GM12878 (cell line): ENCODE measurements at regions not wholly inside any gene's neighbourhood (a gene's known extent, or its start where the extent isn't known, plus 50 kb on each side); places are given as distances from the start of the nearest gene placed in this dataset.

Experiments used
- ATAC-seq: fragments of 200-7000 bp; cut with Tn5 transposase; 3 replicates; pipeline ENCODE4 v1.9.1; 2020; ENCODE audit warnings: mild to moderate bottlenecking, moderate library complexity
- BruUV-seq: library from RNA; stranded (reverse); fragments of 400-500 nt; replicated peaks from 2 replicates; lab custom pipeline; 2021; lab: Mats Ljungman, UMichigan
- CTCF ChIA-PET: fragments of 300-600 bp; sonication (Branson Sonifier 250); formaldehyde crosslinking; extraction: SDS; loops from one replicate; lab custom pipeline; 2021; ENCODE audit warnings: inconsistent platforms; lab: Yijun Ruan, JAX
- POLR2A ChIA-PET: fragments of 350-600 bp; formaldehyde crosslinking; extraction: SDS; loops from one replicate; lab custom pipeline; 2021; ENCODE audit warnings: inconsistent platforms; lab: Charles Lee
- RAD21 ChIA-PET: fragments of 300-600 bp; sonication (Branson Sonifier 250); formaldehyde crosslinking; loops from one replicate; lab custom pipeline; 2023; ENCODE audit warnings: antibody characterized with exemption; ENCODE audit not compliant: unreplicated experiment; lab: Charles Lee
- SMC1A ChIA-PET: fragments of 300-600 bp; sonication (Branson Sonifier 250); formaldehyde crosslinking; loops from one replicate; lab custom pipeline; 2023; ENCODE audit not compliant: unreplicated experiment, uncharacterized antibody; lab: Charles Lee
- DNase-seq: peaks from one replicate; pipeline ENCODE4 v3.0.0-alpha.2; 2011; ENCODE audit warnings: low read depth, low spot score
- FAIRE-seq: peaks from 3 replicates; lab custom pipeline; 2011; peaks lifted over from hg19 to GRCh38; lab: Jason Lieb, UNC
- H2AFZ ChIP-seq: 2 replicates; pipeline ENCODE4 v1.6.0; 2011; ENCODE audit warnings: low read depth, low read length, control low read depth; ENCODE audit not compliant: control insufficient read depth
- H3K27ac ChIP-seq: 2 replicates; pipeline ENCODE4 v1.5.1; 2011; ENCODE audit warnings: control low read depth; ENCODE audit not compliant: control insufficient read depth, insufficient read depth
- H3K27me3 ChIP-seq, 2 experiments: replicated peaks in 1 of 2; 2 replicates each; pipeline versions ENCODE4 v1.6.0 to v1.6.1; 2011; ENCODE audit warnings: low read length in 1 of 2; ENCODE audit not compliant: control insufficient read depth in 2 of 2, insufficient read depth in 2 of 2
- H3K36me3 ChIP-seq, 2 experiments: 2 replicates each; pipeline ENCODE4 v1.5.1; 2011; ENCODE audit warnings: low read length in 1 of 2; ENCODE audit not compliant: control insufficient read depth in 2 of 2, insufficient read depth in 2 of 2
- H3K4me1 ChIP-seq: 2 replicates; pipeline ENCODE4 v1.6.1; 2011; ENCODE audit warnings: mild to moderate bottlenecking, low read length, moderate library complexity, mixed read lengths; ENCODE audit not compliant: control insufficient read depth, insufficient read depth
- H3K4me2 ChIP-seq: 2 replicates; pipeline ENCODE4 v1.6.0; 2011; ENCODE audit warnings: control low read depth; ENCODE audit not compliant: control insufficient read depth, insufficient read depth
- H3K4me3 ChIP-seq: fragments of 200-600 bp; sonication (generic); 2 replicates; pipeline ENCODE4 v1.5.1; 2016
- H3K79me2 ChIP-seq: 2 replicates; pipeline ENCODE4 v1.6.0; 2011; ENCODE audit warnings: low read length; ENCODE audit not compliant: control insufficient read depth, insufficient read depth
- H3K9ac ChIP-seq: 2 replicates; pipeline ENCODE4 v1.8.0; 2011; ENCODE audit warnings: low read length, control low read depth, mixed read lengths; ENCODE audit not compliant: control insufficient read depth, insufficient read depth
- H3K9me3 ChIP-seq: replicated peaks from 3 replicates; pipeline ENCODE4 v1.5.1; 2011; ENCODE audit warnings: mild to moderate bottlenecking, low read length; ENCODE audit not compliant: control insufficient read depth, insufficient read depth
- H4K20me1 ChIP-seq: 2 replicates; pipeline ENCODE4 v1.6.0; 2011; ENCODE audit not compliant: control insufficient read depth, insufficient read depth
- BACH1 ChIP-seq: fragments of 450-650 bp; IDR thresholded peaks from 2 replicates; pipeline ENCODE4 v1.6.1; 2017; ENCODE audit warnings: mild to moderate bottlenecking, borderline replicate concordance
- BCL3 ChIP-seq: IDR thresholded peaks from 2 replicates; pipeline ENCODE4 v1.6.1; 2011; ENCODE audit warnings: borderline replicate concordance, low read depth, mild to moderate bottlenecking, moderate library complexity, low read length; ENCODE audit not compliant: insufficient read depth, poor library complexity, severe bottlenecking
- CEBPB ChIP-seq, 2 experiments: fragments of 150-350 bp in 1 of 2; IDR thresholded peaks; 2 replicates each; pipeline ENCODE4 v1.6.1; 2012 to 2014; ENCODE audit warnings: low read depth in 2 of 2, low read length in 2 of 2, borderline replicate concordance in 1 of 2, inconsistent platforms in 1 of 2
- FOXK2 ChIP-seq: fragments of 450-650 bp; IDR thresholded peaks from 2 replicates; pipeline ENCODE4 v1.6.1; 2017; ENCODE audit warnings: mild to moderate bottlenecking, moderate library complexity
- KDM1A ChIP-seq: fragments of 200-600 bp; sonication (generic); IDR thresholded peaks from 2 replicates; pipeline ENCODE4 v1.6.1; 2016; ENCODE audit warnings: borderline replicate concordance
- NFYA ChIP-seq: IDR thresholded peaks from 2 replicates; pipeline ENCODE4 v1.6.1; 2011; ENCODE audit warnings: low read depth, mild to moderate bottlenecking, low read length, improper control_type of control experiment, borderline replicate concordance
- NFYB ChIP-seq: IDR thresholded peaks from 2 replicates; pipeline ENCODE4 v1.6.1; 2011; ENCODE audit warnings: low read depth, mild to moderate bottlenecking, low read length, improper control_type of control experiment, moderate library complexity; ENCODE audit not compliant: insufficient read depth
- RELB ChIP-seq: fragments of 450-650 bp; IDR thresholded peaks from 2 replicates; pipeline ENCODE4 v1.6.1; 2017; ENCODE audit warnings: low read depth, mild to moderate bottlenecking, moderate library complexity
- RFX5 ChIP-seq: IDR thresholded peaks from 2 replicates; pipeline ENCODE4 v1.6.1; 2011; ENCODE audit warnings: low read depth, low read length, improper control_type of control experiment
- SUPT20H ChIP-seq: IDR thresholded peaks from 2 replicates; pipeline ENCODE4 v1.6.1; 2011; ENCODE audit warnings: low read depth, mild to moderate bottlenecking, low read length, moderate library complexity, borderline replicate concordance; ENCODE audit not compliant: control insufficient read depth
- USF1 ChIP-seq: IDR thresholded peaks from 2 replicates; pipeline ENCODE4 v1.6.1; 2011; ENCODE audit warnings: borderline replicate concordance, low read depth, mild to moderate bottlenecking, moderate library complexity, mixed read lengths, low read length; ENCODE audit not compliant: insufficient read depth; ENCODE audit errors: extremely low read length
- USF2 ChIP-seq: IDR thresholded peaks from 2 replicates; pipeline ENCODE4 v1.6.1; 2011; ENCODE audit warnings: low read depth, low read length, improper control_type of control experiment, borderline replicate concordance
- ZBED1 ChIP-seq: IDR thresholded peaks from 2 replicates; pipeline ENCODE4 v1.6.1; 2016; ENCODE audit warnings: borderline replicate concordance
- WGBS: methylation state at CpG from one replicate; pipeline ENCODE4 v1.1.6; 2016; ENCODE audit warnings: low lambda C conversion rate; ENCODE audit not compliant: insufficient replicate concordance, insufficient coverage; ENCODE audit errors: missing lambda C conversion rate; 5-methylcytosine and 5-hydroxymethylcytosine counted together
- in situ Hi-C: fragments of 300-500 bp; cut with MboI; formaldehyde crosslinking; loops from 9 replicates; pipeline ENCODE4 v1.14.3; 2018; ENCODE audit warnings: mixed read lengths
- intact Hi-C: fragments of 100-400 bp; cut with micrococcal nuclease; formaldehyde crosslinking; loops from one replicate; pipeline ENCODE4 v1.14.2; 2022; ENCODE audit not compliant: unreplicated experiment

GRCh38 chr9:116098476-116098875 lies 55.1 kb upstream of the PAPPA start:
- TF ChIP-seq RELB (no peak), USF1 (no peak)
- no peaks in the 10 kb centered on the region for H3K4me1 ChIP-seq
- SMC1A ChIA-PET = no interaction called here
- no peak overlapping the region for H2AFZ ChIP-seq
- FAIRE-seq = no peak
- no peak for DNase-seq
- in situ Hi-C loops (no loop called here), intact Hi-C loops (no loop called here)
- no peak overlapping the region for H3K4me2 ChIP-seq
- RAD21 ChIA-PET = no interaction called here
- no peak for ATAC-seq
- WGBS = 9% methylated on average over 5 of the region's 5 CpGs
- no TSS peak for BruUV-seq
- POLR2A ChIA-PET = no interaction called here
- no peaks in the 10 kb centered on the region for H3K79me2 ChIP-seq
- H3K27me3 ChIP-seq = no peaks in the 10 kb centered on the region
- no peaks in the 10 kb centered on the region for H3K9me3 ChIP-seq
- CTCF ChIA-PET = no interaction called here
- H3K27ac ChIP-seq = no peak overlapping the region
- no peak overlapping the region for H3K4me3 ChIP-seq
- H3K36me3 ChIP-seq = no peaks in the 10 kb centered on the region
- H4K20me1 ChIP-seq = no peaks in the 10 kb centered on the region
- no peak overlapping the region for H3K9ac ChIP-seq

GRCh38 chr9:116099821-116100220 lies 53.8 kb upstream of the PAPPA start:
- in situ Hi-C loops (no loop called here), intact Hi-C loops (no loop called here)
- Histone ChIP-seq H3K4me2 (no peak overlapping the region), H4K20me1 (no peaks in the 10 kb centered on the region), H3K27me3 (no peaks in the 10 kb centered on the region), H2AFZ (no peak overlapping the region), H3K4me1 (no peaks in the 10 kb centered on the region), H3K79me2 (no peaks in the 10 kb centered on the region), H3K9ac (no peak overlapping the region), H3K4me3 (no peak overlapping the region), H3K27ac (no peak overlapping the region), H3K36me3 (no peaks in the 10 kb centered on the region), H3K9me3 (no peaks in the 10 kb centered on the region)
- ChIA-PET RAD21 (no interaction called here), POLR2A (no interaction called here), SMC1A (no interaction called here), CTCF (no interaction called here)
- no peak for ATAC-seq
- 0% methylated on average over 1 of the region's 1 CpG for WGBS
- DNase-seq = no peak
- BruUV-seq = no TSS peak
- no peak for FAIRE-seq
- TF ChIP-seq ZBED1 (no peak), NFYA (no peak), KDM1A (no peak), CEBPB (IDR thresholded peaks at IDR 0.05; ENCODE audit: borderline replicate concordance in 1 of 2, low read depth in 2 of 2, low read length in 2 of 2) (no peak), NFYB (no peak), SUPT20H (no peak), BCL3 (no peak), BACH1 (no peak), USF2 (no peak), RFX5 (no peak), FOXK2 (no peak)
